ENCODE measurements at regions not wholly inside any gene's neighbourhood (a gene's known extent, or its start where the extent isn't known, plus 50 kb on each side); places are given as distances from the start of the nearest gene placed in this dataset.

GRCh38 chr12:107533218-107533617, 152.4 kb upstream of the PWP1 start:
- no peak for TF ChIP-seq CTCF (IDR thresholded peaks at IDR 0.05)
- TF ChIP-seq POLR2A (IDR thresholded peaks at IDR 0.05): no peak
